HG03045 (cell line): ENCODE measurements at regions not wholly inside any gene's neighbourhood (a gene's known extent, or its start where the extent isn't known, plus 50 kb on each side); places are given as distances from the start of the nearest gene placed in this dataset.

Source experiments
- ATAC-seq: cut with Tn5 transposase; IDR thresholded peaks from one replicate; pipeline ENCODE4 v1.9.1; 2021; ENCODE audit warnings: mild to moderate bottlenecking, moderate library complexity; ENCODE audit not compliant: unreplicated experiment

- no peak for ATAC-seq
Measured at GRCh38 chr3:3745693-3746092, 53.5 kb upstream of the LRRN1 start.

GRCh38 chr3:3744826-3745225, 54.4 kb upstream of the LRRN1 start:
- no peak for ATAC-seq

GRCh38 chr3:3743754-3744153, 55.5 kb upstream of the LRRN1 start:
- ATAC-seq, result no peak

- ATAC-seq, result no peak
Measured at GRCh38 chr3:3740061-3740460, 59.2 kb upstream of the LRRN1 start.

- no peak for ATAC-seq
Measured at GRCh38 chr3:3739330-3740060, 59.7 kb upstream of the LRRN1 start.

- ATAC-seq, result no peak
Measured at GRCh38 chr3:3737531-3737930, 61.7 kb upstream of the LRRN1 start.

DNA sequence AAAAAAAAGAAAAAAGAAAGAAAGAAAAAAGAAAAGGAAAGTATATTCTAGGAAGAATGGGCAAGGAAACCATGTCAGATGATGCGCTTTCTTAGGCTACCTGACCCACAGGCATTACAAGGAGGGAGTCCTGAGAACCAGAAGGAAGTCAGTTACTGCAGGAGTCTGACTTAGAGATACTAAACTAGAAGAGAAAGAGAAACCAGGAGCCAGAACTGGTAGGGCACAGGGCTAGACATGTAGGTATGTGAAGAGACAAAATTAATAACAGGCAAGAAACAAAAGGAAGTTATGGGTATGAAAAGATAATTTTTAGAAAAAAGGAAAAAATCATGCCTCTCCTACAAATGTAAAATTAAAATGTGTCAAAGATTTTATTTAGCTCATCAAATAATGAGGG, 63.3 kb upstream of the LRRN1 start:
- no peak for ATAC-seq

DNA sequence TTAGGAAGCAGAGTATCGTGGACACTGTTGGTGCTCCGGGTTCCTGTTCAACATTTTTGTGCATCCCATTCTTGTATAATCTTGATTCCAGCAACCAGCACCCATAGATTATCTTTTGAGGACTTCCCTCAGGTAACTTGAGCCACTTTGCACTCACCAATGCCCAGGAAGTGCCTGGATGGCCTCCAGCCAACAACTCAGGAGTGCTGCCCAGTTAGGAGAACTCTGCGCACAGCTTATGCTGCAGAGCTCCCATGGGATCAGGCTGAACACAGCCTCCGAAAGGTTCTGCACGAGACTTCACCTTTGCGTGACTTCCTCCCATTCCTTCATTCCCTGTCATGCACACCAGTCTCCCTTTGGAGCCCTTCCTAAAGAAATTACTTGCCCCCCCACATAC, 64.3 kb upstream of the LRRN1 start:
- ATAC-seq, result no peak

DNA sequence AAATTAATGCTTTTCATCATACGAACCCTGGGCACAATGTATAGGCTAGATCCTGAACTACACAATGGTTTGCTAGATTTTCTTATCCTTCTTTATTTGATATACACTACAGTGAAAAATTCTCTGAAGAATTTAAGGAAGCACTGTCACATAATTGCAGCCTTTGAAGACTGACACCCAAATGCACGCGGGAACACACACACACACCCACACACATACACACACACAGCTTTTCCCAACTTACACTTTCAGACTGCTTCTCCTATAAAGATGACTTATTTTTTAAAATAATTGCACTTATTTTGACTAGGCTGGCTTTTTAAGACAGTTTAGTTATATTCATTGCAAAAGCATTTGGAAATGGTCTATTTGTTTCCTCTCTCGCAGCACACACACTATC, 70.0 kb upstream of the LRRN1 start:
- ATAC-seq, result no peak

DNA sequence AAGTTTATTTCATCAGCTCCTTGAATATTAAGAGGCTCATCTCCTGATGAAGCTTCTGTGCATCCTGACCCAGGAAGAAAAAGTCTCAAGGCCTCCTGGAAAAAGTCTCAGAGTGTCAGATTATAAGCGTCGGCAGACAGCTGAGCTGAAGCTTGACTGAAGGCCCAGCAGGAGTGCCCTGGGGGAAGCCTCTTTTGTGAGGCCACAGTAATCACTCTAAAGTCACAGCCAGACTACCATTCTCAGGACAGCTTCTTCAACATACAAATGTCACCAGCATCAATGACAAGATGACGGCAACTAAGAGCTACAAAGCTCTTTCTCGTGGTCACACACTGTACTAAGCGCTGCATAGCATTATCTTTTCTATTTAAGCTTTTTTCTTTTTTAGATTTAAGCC, 72.7 kb upstream of the LRRN1 start:
- ATAC-seq, result no peak

DNA sequence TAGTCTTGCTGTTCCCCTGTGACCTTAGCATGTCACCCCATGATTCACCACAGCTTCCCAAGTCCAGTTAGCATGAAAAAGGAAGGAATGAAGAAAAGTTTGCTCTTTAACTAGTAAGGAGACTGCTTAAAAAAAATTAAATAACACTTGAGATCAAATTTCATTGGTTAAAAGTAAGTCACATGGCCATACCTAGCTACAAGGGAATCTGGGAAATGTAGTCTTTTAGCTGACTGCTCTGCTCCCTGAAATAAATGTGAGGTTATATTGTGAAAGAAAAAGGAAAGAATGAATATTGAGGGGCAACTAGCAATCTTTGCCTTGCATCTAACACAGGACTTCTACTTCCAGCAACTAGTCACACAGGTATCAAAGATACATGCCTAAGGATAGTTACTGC, 84.7 kb upstream of the LRRN1 start:
- ATAC-seq, result no peak

- ATAC-seq, result no peak
Measured at GRCh38 chr3:3712971-3713370, 86.3 kb upstream of the LRRN1 start.

DNA sequence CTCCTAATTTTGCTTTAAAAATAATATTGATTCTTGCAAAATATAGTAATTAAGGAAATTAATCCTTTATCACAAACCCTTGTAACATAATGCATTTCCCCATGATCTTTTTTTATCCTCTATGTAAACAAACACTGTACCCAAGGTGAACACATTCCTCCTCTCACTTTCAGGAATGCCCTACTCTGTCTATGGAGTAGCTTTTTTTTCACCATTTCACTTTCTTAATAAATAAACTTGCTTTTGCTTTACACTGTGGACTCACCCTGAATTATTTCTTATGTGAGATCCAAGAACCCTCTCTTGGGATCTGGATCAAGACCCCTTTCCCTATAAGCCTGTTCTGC, 90.5 kb upstream of the LRRN1 start:
- no peak for ATAC-seq

- ATAC-seq, result no peak
Measured at GRCh38 chr3:3707858-3708768, 91.1 kb upstream of the LRRN1 start.

DNA sequence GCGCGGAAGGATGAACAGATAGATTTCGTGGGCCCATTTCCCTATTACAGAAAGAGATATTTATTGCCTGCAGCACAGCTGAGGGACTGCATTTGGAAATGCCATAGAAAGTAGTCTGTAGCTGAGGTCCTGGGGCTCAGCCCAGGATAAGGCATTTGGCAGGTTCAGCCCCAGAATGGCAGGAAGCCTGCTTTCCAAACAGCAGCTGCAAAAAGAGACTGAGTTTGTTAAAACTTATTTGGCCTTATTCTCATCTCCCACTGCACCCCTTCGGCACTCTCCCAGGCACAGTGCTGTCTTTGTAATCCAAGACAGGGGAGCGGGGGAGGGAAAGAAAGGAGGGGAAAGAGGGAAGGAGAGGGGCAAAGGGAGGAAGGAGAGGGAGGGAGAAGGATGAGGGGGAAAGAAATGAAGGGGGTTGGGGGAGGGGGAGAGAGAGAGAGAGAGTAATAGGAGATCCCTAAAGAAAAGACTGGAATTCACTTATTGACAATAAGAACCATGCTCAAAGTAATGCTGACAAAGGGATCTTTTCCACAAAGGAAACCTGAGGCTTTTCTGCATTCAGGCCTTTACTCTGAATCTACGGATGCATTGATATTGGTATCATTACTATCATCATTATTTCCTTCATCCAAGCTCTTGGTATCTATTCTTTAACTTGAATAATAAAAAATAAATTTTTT, 94.0 kb upstream of the LRRN1 start:
- ATAC-seq, result no peak

- no peak for ATAC-seq
Measured at GRCh38 chr3:3701949-3702348, 97.3 kb upstream of the LRRN1 start.

GRCh38 chr3:3699816-3700633, 99.2 kb upstream of the LRRN1 start:
- ATAC-seq, result no peak

- ATAC-seq, result no peak
Measured at GRCh38 chr3:3699407-3699806, 99.8 kb upstream of the LRRN1 start.

GRCh38 chr3:3696345-3696744, 102.9 kb upstream of the LRRN1 start:
- ATAC-seq, result no peak

GRCh38 chr3:3693593-3693992, 105.6 kb upstream of the LRRN1 start:
- ATAC-seq, result no peak
